ENCODE measurements at regions not wholly inside any gene's neighbourhood (a gene's known extent, or its start where the extent isn't known, plus 50 kb on each side); places are given as distances from the start of the nearest gene placed in this dataset.

GRCh38 chr14:44384093-44384492, 123.0 kb downstream of the FSCB start:
- ATAC-seq (no peak), DNase-seq (no peak), FAIRE-seq (no peak)
- Histone ChIP-seq H3K4me1 (no peaks in the 10 kb centered on the region), H3K27ac (no peak overlapping the region), H3K36me3 (no peaks in the 10 kb centered on the region), H3K9me3 (no peaks in the 10 kb centered on the region), H3K27me3 (no peaks in the 10 kb centered on the region), H3K4me3 (no peak overlapping the region)
- intact Hi-C loops (cut with DNase I) = no loop called here
- 77 to 83% methylated on average over 5 of the region's 5 CpGs for whole genome bisulfite sequencing, 2 donors
- TF ChIP-seq CTCF (IDR thresholded peaks at IDR 0.05) = no peak

- ATAC-seq (no peak), DNase-seq (no peak), FAIRE-seq (no peak)
- no peaks in the 10 kb centered on the region for H3K36me3 ChIP-seq
- no peaks in the 10 kb centered on the region for H3K27me3 ChIP-seq
- H3K4me1 ChIP-seq = no peaks in the 10 kb centered on the region
- no peak for TF ChIP-seq CTCF (IDR thresholded peaks at IDR 0.05)
- no peak overlapping the region for H3K4me3 ChIP-seq
- intact Hi-C loops (cut with DNase I) = no loop called here
- H3K27ac ChIP-seq = no peak overlapping the region
- H3K9me3 ChIP-seq = no peaks in the 10 kb centered on the region
These were observed 123.4 kb downstream of the FSCB start for GRCh38 chr14:44383636-44384035.

GRCh38 chr14:44379292-44379977, 127.6 kb downstream of the FSCB start:
- WGBS, 2 donors = 56 to 68% methylated on average over 5 of the region's 5 CpGs
- Histone ChIP-seq H3K27me3 (no peaks in the 10 kb centered on the region), H3K36me3 (no peaks in the 10 kb centered on the region), H3K9me3 (no peaks in the 10 kb centered on the region), H3K27ac (no peak overlapping the region), H3K4me1 (no peaks in the 10 kb centered on the region), H3K4me3 (no peak overlapping the region)
- DNase-seq = no peak
- no peak for ATAC-seq
- no peak for TF ChIP-seq CTCF (IDR thresholded peaks at IDR 0.05)
- intact Hi-C loops (cut with DNase I) = no loop called here
- FAIRE-seq = no peak

- H3K4me1 ChIP-seq = no peaks in the 10 kb centered on the region
- DNase-seq = no peak
- 64 to 83% methylated on average over 1 of the region's 1 CpG for WGBS, 2 donors
- H3K36me3 ChIP-seq = no peaks in the 10 kb centered on the region
- ATAC-seq = no peak
- H3K27me3 ChIP-seq = no peaks in the 10 kb centered on the region
- FAIRE-seq = no peak
- intact Hi-C loops (cut with DNase I) = no loop called here
- H3K27ac ChIP-seq = no peak overlapping the region
- no peak overlapping the region for H3K4me3 ChIP-seq
- H3K9me3 ChIP-seq = no peaks in the 10 kb centered on the region
- TF ChIP-seq CTCF (IDR thresholded peaks at IDR 0.05) = no peak
These were observed 132.2 kb downstream of the FSCB start for GRCh38 chr14:44374906-44375305.

GRCh38 chr14:44372807-44373489, 134.1 kb downstream of the FSCB start:
- 91 to 93% methylated on average over 1 of the region's 1 CpG for WGBS, 2 donors
- Histone ChIP-seq H3K9me3 (no peaks in the 10 kb centered on the region), H3K4me3 (no peak overlapping the region), H3K27ac (no peak overlapping the region), H3K4me1 (no peaks in the 10 kb centered on the region), H3K36me3 (no peaks in the 10 kb centered on the region), H3K27me3 (no peaks in the 10 kb centered on the region)
- TF ChIP-seq CTCF (IDR thresholded peaks at IDR 0.05) = no peak
- intact Hi-C loops (cut with DNase I) = no loop called here
- no peak for FAIRE-seq
- no peak for ATAC-seq
- DNase-seq = no peak

All from pancreas (tissue), 10 donors.